Natural killer cell (primary cell): ENCODE measurements at regions not wholly inside any gene's neighbourhood (a gene's known extent, or its start where the extent isn't known, plus 50 kb on each side); places are given as distances from the start of the nearest gene placed in this dataset.

Experiments used
- ATAC-seq, 3 donors: fragments of 150-1000 bp in 2 of 3; fragments of 200-7000 bp in 1 of 3; cut with Tn5 transposase; 1 replicate in 1 of 3; 2 replicates in 2 of 3; pipeline ENCODE4 v1.10.0; 2021; ENCODE audit warnings: mild to moderate bottlenecking in 2 of 3, moderate library complexity in 2 of 3
- DNase-seq, 2 donors: peaks; one replicate each; pipeline versions ENCODE4 v3.0.0 to v3.0.0-alpha.2; 2013 to 2021; ENCODE audit warnings: mixed read lengths in 1 of 2
- H3K27ac ChIP-seq: one replicate; pipeline ENCODE4 v1.5.1; 2013; ENCODE audit warnings: mild to moderate bottlenecking, low read length
- H3K27me3 ChIP-seq: one replicate; pipeline ENCODE4 v1.6.1; 2013; ENCODE audit warnings: low read length; ENCODE audit not compliant: control insufficient read depth, insufficient read depth
- H3K36me3 ChIP-seq: one replicate; pipeline ENCODE4 v1.6.1; 2013; ENCODE audit warnings: low read length; ENCODE audit not compliant: control insufficient read depth, insufficient read depth
- H3K4me1 ChIP-seq: one replicate; pipeline ENCODE4 v1.6.1; 2013; ENCODE audit warnings: low read length; ENCODE audit not compliant: control insufficient read depth, insufficient read depth
- H3K4me3 ChIP-seq: one replicate; pipeline ENCODE4 v1.5.1; 2013; ENCODE audit warnings: low read length
- H3K9me3 ChIP-seq: one replicate; pipeline ENCODE4 v1.6.1; 2013; ENCODE audit warnings: low read length; ENCODE audit not compliant: control insufficient read depth, insufficient read depth
- H3K27ac Mint-ChIP-seq, 2 donors: one replicate each; pipeline ENCODE4 v1.8.0; 2022; ENCODE audit warnings: mild to moderate bottlenecking in 2 of 2, mixed read lengths in 2 of 2, moderate library complexity in 1 of 2
- H3K27me3 Mint-ChIP-seq, 2 donors: one replicate each; pipeline ENCODE4 v1.8.0; 2022; ENCODE audit warnings: low read depth in 2 of 2, mixed read lengths in 2 of 2
- H3K36me3 Mint-ChIP-seq: one replicate; pipeline ENCODE4 v1.8.0; 2022; ENCODE audit warnings: mixed read lengths
- H3K4me1 Mint-ChIP-seq, 2 donors: one replicate each; pipeline ENCODE4 v1.8.0; 2022; ENCODE audit warnings: mixed read lengths in 2 of 2
- H3K4me3 Mint-ChIP-seq: one replicate; pipeline ENCODE4 v1.8.0; 2022; ENCODE audit warnings: mild to moderate bottlenecking, moderate library complexity, mixed read lengths
- H3K9me3 Mint-ChIP-seq, 2 donors: one replicate each; pipeline ENCODE4 v1.8.0; 2022; ENCODE audit warnings: mixed read lengths in 2 of 2
- WGBS: methylation state at CpG from one replicate; pipeline ENCODE4 v1.1.7; 2013; ENCODE audit warnings: missing lambda C conversion rate; ENCODE audit not compliant: insufficient coverage; 5-methylcytosine and 5-hydroxymethylcytosine counted together
- intact Hi-C: fragments of 100-400 bp; cut with micrococcal nuclease; formaldehyde crosslinking; loops from one replicate; pipeline ENCODE4 v1.14.2; 2022
- TF ChIP-seq, protein P1 (sequence below): fragments of 200-600 bp; IDR thresholded peaks from one replicate; pipeline ENCODE4 v1.8.0; 2022; ENCODE audit warnings: antibody characterized with exemption

- Mint-ChIP-seq H3K9me3 (peaks cover 0 to 4% of the 10 kb centered on the region in 2 donors), H3K36me3 (no peaks in the 10 kb centered on the region), H3K27ac (no peak overlapping the region), H3K4me1 (no peaks in the 10 kb centered on the region), H3K27me3 (no peaks in the 10 kb centered on the region), H3K4me3 (no peak overlapping the region)
- WGBS = 88% methylated on average over 5 of the region's 7 CpGs
- H3K4me3 ChIP-seq = no peak overlapping the region
- H3K36me3 ChIP-seq = no peaks in the 10 kb centered on the region
- intact Hi-C loops = no loop called here
- TF ChIP-seq, protein P1, sequence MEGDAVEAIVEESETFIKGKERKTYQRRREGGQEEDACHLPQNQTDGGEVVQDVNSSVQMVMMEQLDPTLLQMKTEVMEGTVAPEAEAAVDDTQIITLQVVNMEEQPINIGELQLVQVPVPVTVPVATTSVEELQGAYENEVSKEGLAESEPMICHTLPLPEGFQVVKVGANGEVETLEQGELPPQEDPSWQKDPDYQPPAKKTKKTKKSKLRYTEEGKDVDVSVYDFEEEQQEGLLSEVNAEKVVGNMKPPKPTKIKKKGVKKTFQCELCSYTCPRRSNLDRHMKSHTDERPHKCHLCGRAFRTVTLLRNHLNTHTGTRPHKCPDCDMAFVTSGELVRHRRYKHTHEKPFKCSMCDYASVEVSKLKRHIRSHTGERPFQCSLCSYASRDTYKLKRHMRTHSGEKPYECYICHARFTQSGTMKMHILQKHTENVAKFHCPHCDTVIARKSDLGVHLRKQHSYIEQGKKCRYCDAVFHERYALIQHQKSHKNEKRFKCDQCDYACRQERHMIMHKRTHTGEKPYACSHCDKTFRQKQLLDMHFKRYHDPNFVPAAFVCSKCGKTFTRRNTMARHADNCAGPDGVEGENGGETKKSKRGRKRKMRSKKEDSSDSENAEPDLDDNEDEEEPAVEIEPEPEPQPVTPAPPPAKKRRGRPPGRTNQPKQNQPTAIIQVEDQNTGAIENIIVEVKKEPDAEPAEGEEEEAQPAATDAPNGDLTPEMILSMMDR = no peak
- no peaks in the 10 kb centered on the region for H3K4me1 ChIP-seq
- H3K27ac ChIP-seq = no peak overlapping the region
- no peak for DNase-seq
- ATAC-seq = no peak
- no peaks in the 10 kb centered on the region for H3K27me3 ChIP-seq
- peaks cover 21% of the 10 kb centered on the region for H3K9me3 ChIP-seq
Observed at GRCh38 chr5:2861605-2862004, 110.1 kb upstream of the IRX2 start.

GRCh38 chr5:2860101-2860500 lies 108.6 kb upstream of the IRX2 start:
- ATAC-seq (no peak), DNase-seq (no peak)
- H3K36me3 ChIP-seq = no peaks in the 10 kb centered on the region
- Mint-ChIP-seq H3K9me3 (peaks cover 3 to 6% of the 10 kb centered on the region in 2 donors), H3K27ac (no peak overlapping the region), H3K27me3 (no peaks in the 10 kb centered on the region), H3K4me3 (no peak overlapping the region), H3K4me1 (no peaks in the 10 kb centered on the region), H3K36me3 (no peaks in the 10 kb centered on the region)
- H3K4me1 ChIP-seq = no peaks in the 10 kb centered on the region
- 74% methylated on average over 10 of the region's 10 CpGs for WGBS
- no peak overlapping the region for H3K4me3 ChIP-seq
- H3K9me3 ChIP-seq = peaks cover 21% of the 10 kb centered on the region
- intact Hi-C loops = no loop called here
- H3K27ac ChIP-seq = no peak overlapping the region
- H3K27me3 ChIP-seq = no peaks in the 10 kb centered on the region
- TF ChIP-seq, protein P1 = no peak

DNA sequence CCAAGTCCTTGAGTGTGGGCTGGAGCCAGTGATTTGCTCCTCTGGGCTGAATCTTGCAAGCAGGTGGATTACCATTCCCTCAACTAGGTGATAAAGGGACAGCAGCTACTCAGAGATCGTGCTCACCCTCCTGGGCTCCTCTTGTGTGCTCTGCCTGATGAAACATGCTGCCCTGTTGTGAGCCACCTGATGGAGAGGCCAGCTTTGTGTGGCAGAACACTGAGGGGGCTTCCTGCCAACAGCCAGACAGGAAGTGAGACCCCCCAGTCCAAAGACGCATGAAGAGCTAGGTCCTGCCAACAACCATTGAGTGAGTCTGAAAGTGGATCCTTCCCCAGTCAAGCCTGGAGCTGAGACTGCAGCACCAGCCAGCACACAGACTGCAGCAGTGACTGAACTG lies 106.4 kb upstream of the IRX2 start:
- intact Hi-C loops = no loop called here
- Histone ChIP-seq H3K4me3 (no peak overlapping the region), H3K27ac (no peak overlapping the region), H3K4me1 (no peaks in the 10 kb centered on the region), H3K9me3 (peaks cover 7% of the 10 kb centered on the region), H3K27me3 (no peaks in the 10 kb centered on the region), H3K36me3 (no peaks in the 10 kb centered on the region)
- Mint-ChIP-seq H3K4me3 (no peak overlapping the region), H3K9me3 (peaks cover 6 to 7% of the 10 kb centered on the region in 2 donors), H3K27ac (no peak overlapping the region), H3K36me3 (no peaks in the 10 kb centered on the region), H3K27me3 (no peaks in the 10 kb centered on the region), H3K4me1 (no peaks in the 10 kb centered on the region)
- DNase-seq = no peak
- WGBS = 66% methylated on average over 2 of the region's 2 CpGs
- ATAC-seq = no peak
- TF ChIP-seq, protein P1 = no peak

- Mint-ChIP-seq H3K4me1 (no peaks in the 10 kb centered on the region), H3K36me3 (no peaks in the 10 kb centered on the region), H3K4me3 (no peak overlapping the region), H3K27ac (no peak overlapping the region), H3K27me3 (no peaks in the 10 kb centered on the region), H3K9me3 (peaks cover 4 to 7% of the 10 kb centered on the region in 2 donors)
- intact Hi-C loops = no loop called here
- ATAC-seq (no peak), DNase-seq (no peak)
- H3K9me3 ChIP-seq = peaks cover 3% of the 10 kb centered on the region
- no peak overlapping the region for H3K27ac ChIP-seq
- no peak overlapping the region for H3K4me3 ChIP-seq
- no peaks in the 10 kb centered on the region for H3K36me3 ChIP-seq
- 87% methylated on average over 11 of the region's 13 CpGs for WGBS
- TF ChIP-seq, protein P1 = no peak
- H3K4me1 ChIP-seq = no peaks in the 10 kb centered on the region
- H3K27me3 ChIP-seq = no peaks in the 10 kb centered on the region
Observed at GRCh38 chr5:2856206-2856605, 104.7 kb upstream of the IRX2 start.
